ENCODE measurements at regions not wholly inside any gene's neighbourhood (a gene's known extent, or its start where the extent isn't known, plus 50 kb on each side); places are given as distances from the start of the nearest gene placed in this dataset.

DNA sequence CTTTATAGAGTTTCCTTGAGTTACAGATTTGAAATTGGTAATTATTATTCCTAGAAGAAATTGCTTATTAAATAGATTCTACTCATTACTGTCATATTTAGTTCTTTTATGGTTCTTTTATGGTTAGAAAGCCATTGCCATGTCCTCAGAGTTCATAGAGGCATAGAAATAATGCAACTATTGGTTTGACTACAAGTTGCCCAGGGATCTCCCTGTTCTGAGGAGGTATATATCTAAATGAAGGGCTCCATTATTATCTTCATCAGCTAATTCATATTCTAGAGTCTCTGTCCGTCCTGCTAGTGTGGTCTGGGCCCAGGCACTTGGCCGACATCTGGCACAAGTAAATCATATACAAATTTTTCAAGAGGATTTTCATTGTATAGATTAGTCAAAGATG is 535.7 kb downstream of the PPP4R3C start:
- H4K20me1 ChIP-seq (ENCODE audit: control insufficient read depth, insufficient read depth, low read length, poor library complexity, severe bottlenecking), result no peaks in the 10 kb centered on the region
- H2AFZ ChIP-seq (ENCODE audit: insufficient read depth, low read depth, low read length, poor library complexity, severe bottlenecking), result no peak overlapping the region
- Mint-ChIP-seq H3K9me3 (ENCODE audit: insufficient read depth) (no peaks in the 10 kb centered on the region), H3K27me3 (no peaks in the 10 kb centered on the region), H3K4me3 (no peak overlapping the region), H3K4me1 (no peaks in the 10 kb centered on the region), H3K27ac (no peak overlapping the region)
- H3K9me3 ChIP-seq (ENCODE audit: control extremely low read depth in 1 of 3, control insufficient read depth in 2 of 3, insufficient read depth in 1 of 3, low read length in 2 of 3), result no peaks in the 10 kb centered on the region
- H3K4me1 ChIP-seq (ENCODE audit: control insufficient read depth in 2 of 2, insufficient read depth in 2 of 2, low read length in 2 of 2), result no peaks in the 10 kb centered on the region
- H3K36me3 ChIP-seq (replicated peaks in 1 of 2; ENCODE audit: control extremely low read depth in 1 of 2, control insufficient read depth in 1 of 2, extremely low read depth in 1 of 2, insufficient read depth in 2 of 2, low read length in 1 of 2), result no peaks in the 10 kb centered on the region
- intact Hi-C loops (cut with micrococcal nuclease), result no loop called here
- no peaks in the 10 kb centered on the region for H3K79me2 ChIP-seq (ENCODE audit: control insufficient read depth, insufficient read depth, low read length)
- no CpG with 5 or more reads among the region's 2 CpGs for WGBS (ENCODE audit: insufficient coverage)
- no peak for DNase-seq
- H3K4me2 ChIP-seq (replicated peaks; ENCODE audit: low read depth, low read length, poor library complexity, severe bottlenecking), result no peak overlapping the region
- H3K27me3 ChIP-seq (replicated peaks in 1 of 4; ENCODE audit: control extremely low read depth in 1 of 4, control insufficient read depth in 3 of 4, insufficient read depth in 4 of 4, low read length in 3 of 4), result no peaks in the 10 kb centered on the region
- ATAC-seq (ENCODE audit: low read depth), result no peak
- no peak overlapping the region for H3K9ac ChIP-seq (ENCODE audit: low read length)
- H3K4me3 ChIP-seq (ENCODE audit: control extremely low read depth in 1 of 5, extremely low read depth in 1 of 5, insufficient read depth in 1 of 5, low read depth in 2 of 5, low read length in 4 of 5), result no peak overlapping the region
- CTCF ChIA-PET, result no interaction called here
- TF ChIP-seq, protein P1, sequence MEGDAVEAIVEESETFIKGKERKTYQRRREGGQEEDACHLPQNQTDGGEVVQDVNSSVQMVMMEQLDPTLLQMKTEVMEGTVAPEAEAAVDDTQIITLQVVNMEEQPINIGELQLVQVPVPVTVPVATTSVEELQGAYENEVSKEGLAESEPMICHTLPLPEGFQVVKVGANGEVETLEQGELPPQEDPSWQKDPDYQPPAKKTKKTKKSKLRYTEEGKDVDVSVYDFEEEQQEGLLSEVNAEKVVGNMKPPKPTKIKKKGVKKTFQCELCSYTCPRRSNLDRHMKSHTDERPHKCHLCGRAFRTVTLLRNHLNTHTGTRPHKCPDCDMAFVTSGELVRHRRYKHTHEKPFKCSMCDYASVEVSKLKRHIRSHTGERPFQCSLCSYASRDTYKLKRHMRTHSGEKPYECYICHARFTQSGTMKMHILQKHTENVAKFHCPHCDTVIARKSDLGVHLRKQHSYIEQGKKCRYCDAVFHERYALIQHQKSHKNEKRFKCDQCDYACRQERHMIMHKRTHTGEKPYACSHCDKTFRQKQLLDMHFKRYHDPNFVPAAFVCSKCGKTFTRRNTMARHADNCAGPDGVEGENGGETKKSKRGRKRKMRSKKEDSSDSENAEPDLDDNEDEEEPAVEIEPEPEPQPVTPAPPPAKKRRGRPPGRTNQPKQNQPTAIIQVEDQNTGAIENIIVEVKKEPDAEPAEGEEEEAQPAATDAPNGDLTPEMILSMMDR (IDR thresholded peaks at IDR 0.05), result no peak
- no peak for TF ChIP-seq EZH2 (IDR thresholded peaks at IDR 0.05; ENCODE audit: borderline replicate concordance, insufficient read depth, low read depth, low read length, poor library complexity, severe bottlenecking)
- POLR2A ChIA-PET, result no interaction called here
- no peak overlapping the region for H3K27ac ChIP-seq (ENCODE audit: low read length in 2 of 2)

DNA sequence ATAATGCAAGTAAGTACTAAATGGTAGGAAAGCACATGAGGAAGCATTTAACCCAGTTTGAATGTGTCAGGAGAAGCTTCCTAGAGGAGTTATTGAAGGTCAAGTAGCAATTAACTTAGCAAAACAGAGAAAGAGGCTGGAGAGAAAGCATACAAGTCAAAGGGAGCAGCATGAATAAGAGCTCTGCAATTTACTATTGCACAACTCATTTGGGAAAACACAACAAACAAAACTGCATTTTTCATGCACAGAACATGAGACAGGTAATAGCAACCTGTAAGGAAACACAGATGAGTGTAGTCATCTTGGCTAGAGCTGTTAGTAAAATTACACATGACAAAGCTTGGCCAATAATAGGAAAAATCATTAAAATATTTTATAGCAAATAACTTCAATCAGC is 538.1 kb downstream of the PPP4R3C start:
- Histone ChIP-seq H2AFZ (ENCODE audit: insufficient read depth, low read depth, low read length, poor library complexity, severe bottlenecking) (no peak overlapping the region), H3K4me2 (replicated peaks; ENCODE audit: low read depth, low read length, poor library complexity, severe bottlenecking) (no peak overlapping the region), H4K20me1 (ENCODE audit: control insufficient read depth, insufficient read depth, low read length, poor library complexity, severe bottlenecking) (no peaks in the 10 kb centered on the region), H3K79me2 (ENCODE audit: control insufficient read depth, insufficient read depth, low read length) (no peaks in the 10 kb centered on the region), H3K4me3 (ENCODE audit: control extremely low read depth in 1 of 5, extremely low read depth in 1 of 5, insufficient read depth in 1 of 5, low read depth in 2 of 5, low read length in 4 of 5) (no peak overlapping the region), H3K9me3 (ENCODE audit: control extremely low read depth in 1 of 3, control insufficient read depth in 2 of 3, insufficient read depth in 1 of 3, low read length in 2 of 3) (no peaks in the 10 kb centered on the region), H3K4me1 (ENCODE audit: control insufficient read depth in 2 of 2, insufficient read depth in 2 of 2, low read length in 2 of 2) (no peaks in the 10 kb centered on the region), H3K27me3 (replicated peaks in 1 of 4; ENCODE audit: control extremely low read depth in 1 of 4, control insufficient read depth in 3 of 4, insufficient read depth in 4 of 4, low read length in 3 of 4) (no peaks in the 10 kb centered on the region), H3K36me3 (replicated peaks in 1 of 2; ENCODE audit: control extremely low read depth in 1 of 2, control insufficient read depth in 1 of 2, extremely low read depth in 1 of 2, insufficient read depth in 2 of 2, low read length in 1 of 2) (no peaks in the 10 kb centered on the region), H3K9ac (ENCODE audit: low read length) (no peak overlapping the region), H3K27ac (ENCODE audit: low read length in 2 of 2) (no peak overlapping the region)
- H3K4me1 Mint-ChIP-seq, result no peaks in the 10 kb centered on the region
- POLR2A ChIA-PET, result no interaction called here
- ATAC-seq (ENCODE audit: low read depth) (no peak), DNase-seq (no peak)
- no peaks in the 10 kb centered on the region for H3K27me3 Mint-ChIP-seq
- no peak overlapping the region for H3K27ac Mint-ChIP-seq
- no peak overlapping the region for H3K4me3 Mint-ChIP-seq
- no peaks in the 10 kb centered on the region for H3K9me3 Mint-ChIP-seq (ENCODE audit: insufficient read depth)
- CTCF ChIA-PET, result no interaction called here
- intact Hi-C loops (cut with micrococcal nuclease), result no loop called here
- TF ChIP-seq, protein P1 (IDR thresholded peaks at IDR 0.05), result no peak
- no peak for TF ChIP-seq EZH2 (IDR thresholded peaks at IDR 0.05; ENCODE audit: borderline replicate concordance, insufficient read depth, low read depth, low read length, poor library complexity, severe bottlenecking)
